ENCODE measurements at regions not wholly inside any gene's neighbourhood (a gene's known extent, or its start where the extent isn't known, plus 50 kb on each side); places are given as distances from the start of the nearest gene placed in this dataset.

GRCh38 chr20:34164381-34164984, 52.4 kb upstream of the EIF2S2 start:
- ATAC-seq (ENCODE audit: low read depth) (no peak), DNase-seq (no peak)
- Histone ChIP-seq H3K14ac (replicated peaks; ENCODE audit: low read depth, low read length) (no peak overlapping the region), H2BK20ac (ENCODE audit: low read depth, low read length) (no peak overlapping the region), H3K27ac (ENCODE audit: insufficient read depth, low read length) (no peak overlapping the region), H4K5ac (ENCODE audit: low read depth, low read length) (no peak overlapping the region), H3K23ac (ENCODE audit: low read depth, low read length) (no peak overlapping the region), H2AFZ (replicated peaks; ENCODE audit: low read length, poor library complexity) (no peak overlapping the region), H3K79me1 (ENCODE audit: low read depth in 1 of 2, low read length in 2 of 2) (no peaks in the 10 kb centered on the region), H3K9ac (ENCODE audit: low read depth, low read length) (no peak overlapping the region), H2AK5ac (ENCODE audit: low read depth, low read length) (no peak overlapping the region), H3K4me2 (ENCODE audit: low read depth, low read length) (no peak overlapping the region), H4K20me1 (ENCODE audit: insufficient read depth, low read length) (no peaks in the 10 kb centered on the region), H3K18ac (ENCODE audit: low read depth, low read length) (no peak overlapping the region), H3K4ac (ENCODE audit: low read depth, low read length) (no peak overlapping the region), H2BK15ac (ENCODE audit: low read depth, low read length) (no peak overlapping the region), H4K8ac (ENCODE audit: low read depth in 2 of 2, low read length in 2 of 2) (no peak overlapping the region), H3K4me1 (ENCODE audit: control insufficient read depth, insufficient read depth, low read length) (no peaks in the 10 kb centered on the region), H3K4me3 (ENCODE audit: insufficient read depth, low read depth, low read length) (no peak overlapping the region), H2AK9ac (replicated peaks; ENCODE audit: low read depth, low read length, poor library complexity) (no peak overlapping the region), H2BK5ac (ENCODE audit: low read depth, low read length, poor library complexity, severe bottlenecking) (no peak overlapping the region), H4K91ac (ENCODE audit: insufficient read depth, low read depth, low read length) (no peak overlapping the region), H3K36me3 (ENCODE audit: control insufficient read depth, insufficient read depth, low read length) (no peaks in the 10 kb centered on the region), H3K27me3 (ENCODE audit: control insufficient read depth, insufficient read depth, low read length) (peaks cover 11% of the 10 kb centered on the region), H3K9me1 (ENCODE audit: insufficient read depth, low read length) (no peaks in the 10 kb centered on the region), H3K56ac (ENCODE audit: extremely low read depth, insufficient read depth, low read length) (no peak overlapping the region), H2BK120ac (ENCODE audit: low read depth, low read length) (no peak overlapping the region), H3K9me3 (ENCODE audit: control insufficient read depth, insufficient read depth, low read length) (no peaks in the 10 kb centered on the region)
- POLR2A ChIA-PET (ENCODE audit: unreplicated experiment): no interaction called here
- CTCF ChIA-PET: no interaction called here
- in situ Hi-C loops (cut with MboI; ENCODE audit: low sequenced_read_pairs) (no loop called here), dilution Hi-C loops (cut with HindIII; ENCODE audit: low sequenced_read_pairs, unreplicated experiment) (no loop called here), intact Hi-C loops (cut with micrococcal nuclease) (no loop called here)
- WGBS, 2 experiments (ENCODE audit: extremely low coverage in 2 of 2, insufficient read length in 1 of 2): 100% methylated on average over 3 of the region's 5 CpGs; no CpG with 5 or more reads in 1 of the 2 experiments
- TF ChIP-seq MAFK (IDR thresholded peaks at IDR 0.05; ENCODE audit: low read depth, low read length) (no peak), POLR2A (IDR thresholded peaks at IDR 0.05; ENCODE audit: low read depth, low read length) (no peak), FOS (IDR thresholded peaks at IDR 0.05; ENCODE audit: low read depth, low read length) (no peak), MAZ (IDR thresholded peaks at IDR 0.05; ENCODE audit: borderline replicate concordance, low read depth, low read length) (no peak), CHD1 (IDR thresholded peaks at IDR 0.05; ENCODE audit: low read depth, low read length) (no peak), CTCF (conservative IDR thresholded peaks at IDR 0.05; ENCODE audit: low read depth, low read length) (no peak), BHLHE40 (IDR thresholded peaks at IDR 0.05; ENCODE audit: low read depth, low read length) (no peak)
- BruUV-seq (replicated peaks): no TSS peak

Data from IMR-90 (cell line).